ENCODE measurements at regions not wholly inside any gene's neighbourhood (a gene's known extent, or its start where the extent isn't known, plus 50 kb on each side); places are given as distances from the start of the nearest gene placed in this dataset.
"Not testable (repeated sequence)": the region's sequence is repeated elsewhere in the genome, so short reads cannot be mapped to it uniquely, and the experiment has no call there.

- Histone ChIP-seq H3K9ac (ENCODE audit: low read length) (no peak overlapping the region), H3K36me3 (ENCODE audit: control insufficient read depth, insufficient read depth, low read length) (no peaks in the 10 kb centered on the region), H3K27me3 (ENCODE audit: control insufficient read depth, insufficient read depth, low read length) (no peaks in the 10 kb centered on the region), H3K4me3 (ENCODE audit: low read length) (no peak overlapping the region), H3K27ac (ENCODE audit: low read depth, low read length) (no peak overlapping the region), H3K4me1 (ENCODE audit: control insufficient read depth, insufficient read depth, low read length) (no peaks in the 10 kb centered on the region)
Observed at GRCh38 chr6:79824202-79824601, 123.2 kb downstream of the ELOVL4 start.

- H3K9ac ChIP-seq (ENCODE audit: low read length) = no peak overlapping the region
- no peak overlapping the region for H3K27ac ChIP-seq (ENCODE audit: low read depth, low read length)
- H3K4me3 ChIP-seq (ENCODE audit: low read length) = no peak overlapping the region
- no peaks in the 10 kb centered on the region for H3K4me1 ChIP-seq (ENCODE audit: control insufficient read depth, insufficient read depth, low read length)
- no peaks in the 10 kb centered on the region for H3K36me3 ChIP-seq (ENCODE audit: control insufficient read depth, insufficient read depth, low read length)
- no peaks in the 10 kb centered on the region for H3K27me3 ChIP-seq (ENCODE audit: control insufficient read depth, insufficient read depth, low read length)
Observed at GRCh38 chr6:79821859-79822258, 125.5 kb downstream of the ELOVL4 start.

GRCh38 chr6:79818471-79818870 lies 128.9 kb downstream of the ELOVL4 start:
- H3K4me3 ChIP-seq (ENCODE audit: low read length) = no peak overlapping the region
- no peak overlapping the region for H3K27ac ChIP-seq (ENCODE audit: low read depth, low read length)
- no peaks in the 10 kb centered on the region for H3K36me3 ChIP-seq (ENCODE audit: control insufficient read depth, insufficient read depth, low read length)
- H3K4me1 ChIP-seq (ENCODE audit: control insufficient read depth, insufficient read depth, low read length) = no peaks in the 10 kb centered on the region
- no peaks in the 10 kb centered on the region for H3K27me3 ChIP-seq (ENCODE audit: control insufficient read depth, insufficient read depth, low read length)
- H3K9ac ChIP-seq (ENCODE audit: low read length) = no peak overlapping the region

GRCh38 chr6:79814940-79815339 lies 132.4 kb downstream of the ELOVL4 start:
- no peaks in the 10 kb centered on the region for H3K27me3 ChIP-seq (ENCODE audit: control insufficient read depth, insufficient read depth, low read length)
- H3K36me3 ChIP-seq (ENCODE audit: control insufficient read depth, insufficient read depth, low read length) = no peaks in the 10 kb centered on the region
- H3K9ac ChIP-seq (ENCODE audit: low read length) = no peak overlapping the region
- no peak overlapping the region for H3K27ac ChIP-seq (ENCODE audit: low read depth, low read length)
- H3K4me3 ChIP-seq (ENCODE audit: low read length) = no peak overlapping the region
- no peaks in the 10 kb centered on the region for H3K4me1 ChIP-seq (ENCODE audit: control insufficient read depth, insufficient read depth, low read length)

- Histone ChIP-seq H3K27me3 (ENCODE audit: control insufficient read depth, insufficient read depth, low read length) (no peaks in the 10 kb centered on the region), H3K9ac (ENCODE audit: low read length) (no peak overlapping the region), H3K4me1 (ENCODE audit: control insufficient read depth, insufficient read depth, low read length) (no peaks in the 10 kb centered on the region), H3K27ac (ENCODE audit: low read depth, low read length) (no peak overlapping the region), H3K4me3 (ENCODE audit: low read length) (no peak overlapping the region), H3K36me3 (ENCODE audit: control insufficient read depth, insufficient read depth, low read length) (no peaks in the 10 kb centered on the region)
Observed at GRCh38 chr6:79813854-79814709, 133.3 kb downstream of the ELOVL4 start.

- Histone ChIP-seq H3K9ac (ENCODE audit: low read length) (no peak overlapping the region), H3K36me3 (ENCODE audit: control insufficient read depth, insufficient read depth, low read length) (no peaks in the 10 kb centered on the region), H3K27me3 (ENCODE audit: control insufficient read depth, insufficient read depth, low read length) (no peaks in the 10 kb centered on the region), H3K27ac (ENCODE audit: low read depth, low read length) (no peak overlapping the region), H3K4me1 (ENCODE audit: control insufficient read depth, insufficient read depth, low read length) (no peaks in the 10 kb centered on the region), H3K4me3 (ENCODE audit: low read length) (no peak overlapping the region)
Observed at GRCh38 chr6:79813143-79813850, 134.1 kb downstream of the ELOVL4 start.

DNA sequence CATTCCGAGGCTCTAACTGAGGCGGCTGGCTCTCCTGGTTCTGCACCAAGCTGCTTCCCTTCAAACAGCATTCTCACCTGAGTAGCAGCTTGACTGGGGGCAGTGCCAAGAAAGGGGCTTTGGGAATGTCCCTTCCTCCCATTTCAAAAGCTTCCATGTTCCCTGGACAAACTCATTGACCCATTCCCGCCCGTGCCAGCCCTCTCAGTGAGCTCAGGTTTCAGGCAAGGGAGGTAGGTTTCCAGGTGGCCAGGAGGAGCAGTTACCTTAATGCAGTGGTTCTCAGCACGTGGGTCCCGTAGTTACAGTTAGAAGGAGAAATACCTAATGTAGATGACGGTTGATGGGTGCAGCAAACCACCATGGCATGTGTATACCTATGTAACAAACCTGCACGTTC lies 135.2 kb downstream of the ELOVL4 start:
- Histone ChIP-seq H3K4me1 (ENCODE audit: control insufficient read depth, insufficient read depth, low read length) (no peaks in the 10 kb centered on the region), H3K9ac (ENCODE audit: low read length) (no peak overlapping the region), H3K36me3 (ENCODE audit: control insufficient read depth, insufficient read depth, low read length) (no peaks in the 10 kb centered on the region), H3K4me3 (ENCODE audit: low read length) (no peak overlapping the region), H3K27ac (ENCODE audit: low read depth, low read length) (no peak overlapping the region), H3K27me3 (ENCODE audit: control insufficient read depth, insufficient read depth, low read length) (no peaks in the 10 kb centered on the region)

GRCh38 chr6:79810871-79811270 lies 136.5 kb downstream of the ELOVL4 start:
- Histone ChIP-seq H3K27me3 (ENCODE audit: control insufficient read depth, insufficient read depth, low read length) (no peaks in the 10 kb centered on the region), H3K4me3 (ENCODE audit: low read length) (no peak overlapping the region), H3K4me1 (ENCODE audit: control insufficient read depth, insufficient read depth, low read length) (no peaks in the 10 kb centered on the region), H3K36me3 (ENCODE audit: control insufficient read depth, insufficient read depth, low read length) (no peaks in the 10 kb centered on the region), H3K9ac (ENCODE audit: low read length) (no peak overlapping the region), H3K27ac (ENCODE audit: low read depth, low read length) (no peak overlapping the region)

DNA sequence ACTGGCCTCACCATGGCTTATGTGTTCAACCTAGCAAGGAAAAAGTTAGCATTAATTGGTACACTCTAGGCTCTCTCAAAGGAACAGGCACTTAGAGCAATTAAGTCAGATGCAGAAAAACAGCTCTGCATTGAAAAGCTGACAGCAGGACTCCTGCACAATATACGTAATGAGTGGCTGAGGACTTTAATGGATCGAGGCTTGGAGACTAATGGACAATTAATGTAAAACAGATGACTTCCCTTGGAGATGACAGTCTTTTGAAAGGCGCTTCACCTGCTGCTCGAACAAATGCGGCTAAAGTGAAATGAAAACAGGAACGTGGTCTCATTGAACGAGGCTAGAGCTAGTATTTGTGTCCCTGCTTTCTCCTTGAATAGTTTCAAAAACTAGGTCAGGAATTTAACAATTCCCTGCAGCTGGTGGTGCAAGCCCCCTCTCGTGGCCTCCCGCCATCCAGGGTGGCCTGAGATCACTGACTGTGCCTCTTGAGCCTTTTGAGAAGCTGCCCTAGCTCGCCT lies 137.1 kb downstream of the ELOVL4 start:
- H3K4me1 ChIP-seq (ENCODE audit: control insufficient read depth, insufficient read depth, low read length) = no peaks in the 10 kb centered on the region
- H3K4me3 ChIP-seq (ENCODE audit: low read length) = no peak overlapping the region
- no peaks in the 10 kb centered on the region for H3K27me3 ChIP-seq (ENCODE audit: control insufficient read depth, insufficient read depth, low read length)
- no peak overlapping the region for H3K27ac ChIP-seq (ENCODE audit: low read depth, low read length)
- no peaks in the 10 kb centered on the region for H3K36me3 ChIP-seq (ENCODE audit: control insufficient read depth, insufficient read depth, low read length)
- H3K9ac ChIP-seq (ENCODE audit: low read length) = no peak overlapping the region

DNA sequence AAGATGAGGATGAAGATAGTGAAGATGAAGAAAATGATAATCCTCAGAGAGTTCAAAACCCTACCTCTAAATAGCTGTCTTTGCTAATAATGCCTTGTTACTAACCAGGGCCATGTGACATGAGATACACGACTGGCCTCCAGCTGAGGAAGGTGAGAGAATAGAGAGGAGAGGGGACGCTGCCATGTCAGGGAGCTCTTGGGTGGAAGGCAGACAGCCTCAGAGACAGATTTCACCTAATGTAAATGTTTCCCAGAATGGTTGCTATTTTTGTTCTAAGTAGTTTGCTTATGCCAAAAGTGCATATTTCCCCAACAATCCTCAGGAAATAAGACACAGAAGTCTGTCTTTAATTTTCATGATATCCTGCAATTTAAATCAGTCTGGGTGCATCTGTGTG lies 138.4 kb downstream of the ELOVL4 start:
- Histone ChIP-seq H3K27ac (ENCODE audit: low read depth, low read length) (no peak overlapping the region), H3K36me3 (ENCODE audit: control insufficient read depth, insufficient read depth, low read length) (no peaks in the 10 kb centered on the region), H3K27me3 (ENCODE audit: control insufficient read depth, insufficient read depth, low read length) (no peaks in the 10 kb centered on the region), H3K9ac (ENCODE audit: low read length) (no peak overlapping the region), H3K4me3 (ENCODE audit: low read length) (no peak overlapping the region), H3K4me1 (ENCODE audit: control insufficient read depth, insufficient read depth, low read length) (no peaks in the 10 kb centered on the region)

GRCh38 chr6:79806661-79807060 lies 140.7 kb downstream of the ELOVL4 start:
- not testable (repeated sequence) for H3K27ac ChIP-seq (ENCODE audit: low read depth, low read length); H3K27me3 ChIP-seq (ENCODE audit: control insufficient read depth, insufficient read depth, low read length); H3K9ac ChIP-seq (ENCODE audit: low read length); H3K4me1 ChIP-seq (ENCODE audit: control insufficient read depth, insufficient read depth, low read length); H3K36me3 ChIP-seq (ENCODE audit: control insufficient read depth, insufficient read depth, low read length); H3K4me3 ChIP-seq (ENCODE audit: low read length)

DNA sequence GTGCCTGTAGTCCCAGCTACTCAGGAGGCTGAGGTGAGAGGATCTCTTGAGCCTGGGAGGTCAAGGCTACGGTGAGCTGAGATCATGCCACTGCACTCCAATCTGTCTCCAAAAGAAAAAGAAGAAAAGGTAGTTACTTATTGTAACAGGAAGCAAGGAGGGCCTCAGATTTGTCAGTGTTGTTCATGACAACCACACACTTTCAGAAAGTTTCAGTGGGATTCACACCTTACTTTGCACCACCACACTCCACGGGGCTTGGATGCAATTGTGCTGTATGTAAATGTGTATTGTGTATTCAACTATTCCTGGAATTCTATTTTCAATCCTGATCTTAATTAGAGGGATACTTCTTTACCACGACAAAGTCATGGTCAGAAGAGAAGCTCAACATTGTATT lies 142.6 kb downstream of the ELOVL4 start:
- no peaks in the 10 kb centered on the region for H3K36me3 ChIP-seq (ENCODE audit: control insufficient read depth, insufficient read depth, low read length)
- no peaks in the 10 kb centered on the region for H3K27me3 ChIP-seq (ENCODE audit: control insufficient read depth, insufficient read depth, low read length)
- no peak overlapping the region for H3K4me3 ChIP-seq (ENCODE audit: low read length)
- H3K4me1 ChIP-seq (ENCODE audit: control insufficient read depth, insufficient read depth, low read length) = no peaks in the 10 kb centered on the region
- no peak overlapping the region for H3K9ac ChIP-seq (ENCODE audit: low read length)
- H3K27ac ChIP-seq (ENCODE audit: low read depth, low read length) = no peak overlapping the region
